ENCODE measurements at regions not wholly inside any gene's neighbourhood (a gene's known extent, or its start where the extent isn't known, plus 50 kb on each side); places are given as distances from the start of the nearest gene placed in this dataset.

GRCh38 chr13:37294472-37294871 is 189.0 kb upstream of the CSNK1A1L start:
- no peaks in the 10 kb centered on the region for H3K9me2 ChIP-seq (ENCODE audit: low read depth, low read length)
- H3K4me3 ChIP-seq (ENCODE audit: low read depth, low read length, poor library complexity, severe bottlenecking), result no peak overlapping the region
- H3K79me2 ChIP-seq (ENCODE audit: insufficient read depth, low read length), result no peaks in the 10 kb centered on the region
- H3K4me1 ChIP-seq (ENCODE audit: insufficient read depth, low read length, severe bottlenecking), result no peaks in the 10 kb centered on the region
- no peak overlapping the region for H2AFZ ChIP-seq (ENCODE audit: low read length)
- no peaks in the 10 kb centered on the region for H3K36me3 ChIP-seq (ENCODE audit: insufficient read depth, low read length)
- H3F3A ChIP-seq (ENCODE audit: insufficient read depth, low read length), result no peaks in the 10 kb centered on the region
- no peak overlapping the region for H3K4me2 ChIP-seq (ENCODE audit: low read length)
- no peak overlapping the region for H3K9ac ChIP-seq (ENCODE audit: low read length)
- H3K27me3 ChIP-seq (ENCODE audit: insufficient read depth, low read length), result no peaks in the 10 kb centered on the region
- H3K9me3 ChIP-seq (ENCODE audit: low read length), result no peaks in the 10 kb centered on the region
- no peak overlapping the region for H3K27ac ChIP-seq (ENCODE audit: low read depth, low read length, poor library complexity, severe bottlenecking)
- H4K20me1 ChIP-seq (ENCODE audit: insufficient read depth, low read length), result no peaks in the 10 kb centered on the region
- TF ChIP-seq CTCF (IDR thresholded peaks at IDR 0.05; ENCODE audit: low read length) (no peak), EZH2 (IDR thresholded peaks at IDR 0.05; ENCODE audit: borderline replicate concordance, low read length) (no peak)

- no peaks in the 10 kb centered on the region for H3F3A ChIP-seq (ENCODE audit: insufficient read depth, low read length)
- no peak overlapping the region for H2AFZ ChIP-seq (ENCODE audit: low read length)
- H3K9me3 ChIP-seq (ENCODE audit: low read length), result no peaks in the 10 kb centered on the region
- H3K27me3 ChIP-seq (ENCODE audit: insufficient read depth, low read length), result no peaks in the 10 kb centered on the region
- H3K9me2 ChIP-seq (ENCODE audit: low read depth, low read length), result no peaks in the 10 kb centered on the region
- no peak overlapping the region for H3K4me3 ChIP-seq (ENCODE audit: low read depth, low read length, poor library complexity, severe bottlenecking)
- H3K36me3 ChIP-seq (ENCODE audit: insufficient read depth, low read length), result no peaks in the 10 kb centered on the region
- H3K27ac ChIP-seq (ENCODE audit: low read depth, low read length, poor library complexity, severe bottlenecking), result no peak overlapping the region
- TF ChIP-seq CTCF (IDR thresholded peaks at IDR 0.05; ENCODE audit: low read length) (no peak), EZH2 (IDR thresholded peaks at IDR 0.05; ENCODE audit: borderline replicate concordance, low read length) (no peak)
- no peaks in the 10 kb centered on the region for H3K4me1 ChIP-seq (ENCODE audit: insufficient read depth, low read length, severe bottlenecking)
- H4K20me1 ChIP-seq (ENCODE audit: insufficient read depth, low read length), result no peaks in the 10 kb centered on the region
- no peaks in the 10 kb centered on the region for H3K79me2 ChIP-seq (ENCODE audit: insufficient read depth, low read length)
- no peak overlapping the region for H3K4me2 ChIP-seq (ENCODE audit: low read length)
- no peak overlapping the region for H3K9ac ChIP-seq (ENCODE audit: low read length)
Measured at GRCh38 chr13:37293295-37293694, 187.8 kb upstream of the CSNK1A1L start.

- Histone ChIP-seq H3K36me3 (ENCODE audit: insufficient read depth, low read length) (no peaks in the 10 kb centered on the region), H3K27me3 (ENCODE audit: insufficient read depth, low read length) (no peaks in the 10 kb centered on the region), H3K9me3 (ENCODE audit: low read length) (no peaks in the 10 kb centered on the region), H3K9ac (ENCODE audit: low read length) (no peak overlapping the region), H3K4me3 (ENCODE audit: low read depth, low read length, poor library complexity, severe bottlenecking) (no peak overlapping the region), H2AFZ (ENCODE audit: low read length) (no peak overlapping the region), H3F3A (ENCODE audit: insufficient read depth, low read length) (no peaks in the 10 kb centered on the region), H3K27ac (ENCODE audit: low read depth, low read length, poor library complexity, severe bottlenecking) (no peak overlapping the region), H4K20me1 (ENCODE audit: insufficient read depth, low read length) (no peaks in the 10 kb centered on the region), H3K79me2 (ENCODE audit: insufficient read depth, low read length) (no peaks in the 10 kb centered on the region), H3K9me2 (ENCODE audit: low read depth, low read length) (no peaks in the 10 kb centered on the region), H3K4me1 (ENCODE audit: insufficient read depth, low read length, severe bottlenecking) (no peaks in the 10 kb centered on the region), H3K4me2 (ENCODE audit: low read length) (no peak overlapping the region)
- TF ChIP-seq CTCF (IDR thresholded peaks at IDR 0.05; ENCODE audit: low read length) (no peak), EZH2 (IDR thresholded peaks at IDR 0.05; ENCODE audit: borderline replicate concordance, low read length) (no peak)
Measured at GRCh38 chr13:37290716-37291505, 185.4 kb upstream of the CSNK1A1L start.
